Fibroblast of lung (primary cell): ENCODE measurements at regions not wholly inside any gene's neighbourhood (a gene's known extent, or its start where the extent isn't known, plus 50 kb on each side); places are given as distances from the start of the nearest gene placed in this dataset.

Experiments used
- DNase-seq, 2 donors: peaks; one replicate each; pipeline versions ENCODE4 v3.0.0 to v3.0.0-alpha.2; 2010; ENCODE audit warnings: low read depth in 2 of 2
- H2AFZ ChIP-seq: 2 replicates; pipeline ENCODE4 v1.5.1; 2012; ENCODE audit warnings: low read length, control low read depth, inconsistent platforms
- H3K27ac ChIP-seq: 2 replicates; pipeline ENCODE4 v1.5.1; 2011; ENCODE audit warnings: low read length, control low read depth; ENCODE audit not compliant: insufficient read depth
- H3K27me3 ChIP-seq: 2 replicates; pipeline ENCODE4 v1.5.1; 2011; ENCODE audit warnings: mild to moderate bottlenecking, low read length; ENCODE audit not compliant: control insufficient read depth, insufficient read depth
- H3K36me3 ChIP-seq: 2 replicates; pipeline ENCODE4 v1.5.1; 2011; ENCODE audit warnings: low read length; ENCODE audit not compliant: control insufficient read depth, insufficient read depth
- H3K4me1 ChIP-seq: 2 replicates; pipeline ENCODE4 v1.5.1; 2011; ENCODE audit warnings: low read length; ENCODE audit not compliant: control insufficient read depth, insufficient read depth; ENCODE audit errors: extremely low read depth
- H3K4me2 ChIP-seq: 2 replicates; pipeline ENCODE4 v1.5.1; 2011; ENCODE audit warnings: low read length, control low read depth; ENCODE audit not compliant: insufficient read depth; ENCODE audit errors: extremely low read depth
- H3K4me3 ChIP-seq, 4 experiments: fragments of 200-600 bp in 1 of 4; sonication (generic) in 1 of 4; replicated peaks in 1 of 4; 2 replicates each; pipeline ENCODE4 v1.5.1; 2011 to 2016; ENCODE audit warnings: low read length in 4 of 4, low read depth in 3 of 4, mild to moderate bottlenecking in 3 of 4, control low read depth in 2 of 4, inconsistent platforms in 1 of 4, mixed read lengths in 1 of 4; ENCODE audit not compliant: insufficient read depth in 1 of 4; ENCODE audit errors: control extremely low read depth in 1 of 4
- H3K79me2 ChIP-seq: 2 replicates; pipeline ENCODE4 v1.5.1; 2012; ENCODE audit warnings: mild to moderate bottlenecking, low read length, inconsistent platforms; ENCODE audit not compliant: control insufficient read depth, insufficient read depth
- H3K9ac ChIP-seq: 2 replicates; pipeline ENCODE4 v1.5.1; 2011; ENCODE audit warnings: mild to moderate bottlenecking, low read length, control low read depth; ENCODE audit not compliant: insufficient read depth
- H3K9me3 ChIP-seq: 2 replicates; pipeline ENCODE4 v1.5.1; 2012; ENCODE audit warnings: low read depth, low read length; ENCODE audit not compliant: control insufficient read depth, insufficient read depth
- H4K20me1 ChIP-seq: 2 replicates; pipeline ENCODE4 v1.5.1; 2011; ENCODE audit warnings: low read length; ENCODE audit not compliant: control insufficient read depth, insufficient read depth; ENCODE audit errors: extremely low read depth
- EZH2 ChIP-seq: IDR thresholded peaks from 2 replicates; pipeline ENCODE4 v1.5.1; 2012; ENCODE audit warnings: low read length, control low read depth, mild to moderate bottlenecking; ENCODE audit errors: missing control alignments
- TF ChIP-seq, protein P1 (sequence below), 2 donors: IDR thresholded peaks in 1 of 2; conservative IDR thresholded peaks in 1 of 2; 1 replicate in 1 of 2; 2 replicates in 1 of 2; pipeline ENCODE4 v1.5.1; 2011 to 2012; ENCODE audit warnings: low read length in 2 of 2, control low read depth in 1 of 2, inconsistent platforms in 1 of 2, low read depth in 1 of 2, mild to moderate bottlenecking in 1 of 2

- no peaks in the 10 kb centered on the region for H3K36me3 ChIP-seq
- TF ChIP-seq, protein P1, sequence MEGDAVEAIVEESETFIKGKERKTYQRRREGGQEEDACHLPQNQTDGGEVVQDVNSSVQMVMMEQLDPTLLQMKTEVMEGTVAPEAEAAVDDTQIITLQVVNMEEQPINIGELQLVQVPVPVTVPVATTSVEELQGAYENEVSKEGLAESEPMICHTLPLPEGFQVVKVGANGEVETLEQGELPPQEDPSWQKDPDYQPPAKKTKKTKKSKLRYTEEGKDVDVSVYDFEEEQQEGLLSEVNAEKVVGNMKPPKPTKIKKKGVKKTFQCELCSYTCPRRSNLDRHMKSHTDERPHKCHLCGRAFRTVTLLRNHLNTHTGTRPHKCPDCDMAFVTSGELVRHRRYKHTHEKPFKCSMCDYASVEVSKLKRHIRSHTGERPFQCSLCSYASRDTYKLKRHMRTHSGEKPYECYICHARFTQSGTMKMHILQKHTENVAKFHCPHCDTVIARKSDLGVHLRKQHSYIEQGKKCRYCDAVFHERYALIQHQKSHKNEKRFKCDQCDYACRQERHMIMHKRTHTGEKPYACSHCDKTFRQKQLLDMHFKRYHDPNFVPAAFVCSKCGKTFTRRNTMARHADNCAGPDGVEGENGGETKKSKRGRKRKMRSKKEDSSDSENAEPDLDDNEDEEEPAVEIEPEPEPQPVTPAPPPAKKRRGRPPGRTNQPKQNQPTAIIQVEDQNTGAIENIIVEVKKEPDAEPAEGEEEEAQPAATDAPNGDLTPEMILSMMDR (conservative IDR thresholded peaks at IDR 0.05 in 1 of 2, IDR thresholded peaks at IDR 0.05 in 1 of 2; ENCODE audit: low read depth in 1 of 2, low read length in 2 of 2): no peak
- TF ChIP-seq EZH2: no peak
- no peak overlapping the region for H3K9ac ChIP-seq
- no peaks in the 10 kb centered on the region for H4K20me1 ChIP-seq
- no peaks in the 10 kb centered on the region for H3K4me1 ChIP-seq
- H3K4me3 ChIP-seq: no peak overlapping the region
- no peak overlapping the region for H3K27ac ChIP-seq
- DNase-seq: no peak
- H3K27me3 ChIP-seq: no peaks in the 10 kb centered on the region
- no peaks in the 10 kb centered on the region for H3K79me2 ChIP-seq
- no peak overlapping the region for H3K4me2 ChIP-seq
- no peak overlapping the region for H2AFZ ChIP-seq
- H3K9me3 ChIP-seq: no peaks in the 10 kb centered on the region
These were observed 156.8 kb upstream of the RBMS1 start for GRCh38 chr2:160650196-160651118.

DNA sequence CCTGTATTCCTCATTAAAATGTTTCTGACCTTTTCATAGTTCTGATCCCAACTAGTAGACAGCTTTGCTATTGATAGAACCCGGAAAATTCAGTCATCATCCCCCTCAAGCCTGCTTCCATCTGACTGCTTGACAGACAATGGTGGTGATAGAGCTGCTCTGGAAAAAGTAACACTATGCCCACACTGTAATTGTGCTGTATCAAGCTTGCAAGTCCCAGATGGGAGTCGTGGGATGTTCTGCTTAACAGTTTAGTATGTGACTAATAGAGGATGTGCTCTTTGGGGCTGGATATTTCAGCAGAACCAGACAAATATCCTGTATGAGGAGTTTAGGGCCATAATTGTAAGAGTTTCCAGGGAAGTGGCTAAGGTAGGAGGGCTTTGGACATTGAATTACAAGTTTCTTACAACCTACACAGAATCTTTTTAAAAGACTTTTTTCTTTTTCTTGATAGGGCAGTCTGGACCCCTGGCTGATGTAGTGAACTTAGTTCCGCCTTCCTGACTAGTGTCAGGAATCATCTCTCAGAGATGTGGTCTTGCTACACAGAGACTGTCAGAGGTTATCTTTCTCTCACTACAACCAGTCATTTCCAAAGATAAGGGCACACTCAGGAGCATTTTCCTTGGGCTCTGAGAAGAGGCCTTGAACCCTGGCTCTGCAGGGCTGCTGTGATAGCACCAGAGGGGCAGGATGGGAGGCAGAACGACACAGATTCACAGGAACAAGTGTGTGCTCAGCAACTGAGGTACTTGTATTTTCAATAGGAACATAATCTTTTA lies 158.0 kb upstream of the RBMS1 start:
- Histone ChIP-seq H3K4me1 (no peaks in the 10 kb centered on the region), H3K36me3 (no peaks in the 10 kb centered on the region), H3K27ac (no peak overlapping the region), H3K4me3 (no peak overlapping the region), H3K27me3 (no peaks in the 10 kb centered on the region), H2AFZ (no peak overlapping the region), H4K20me1 (no peaks in the 10 kb centered on the region), H3K4me2 (no peak overlapping the region), H3K9me3 (no peaks in the 10 kb centered on the region), H3K9ac (no peak overlapping the region), H3K79me2 (no peaks in the 10 kb centered on the region)
- TF ChIP-seq EZH2: no peak
- TF ChIP-seq, protein P1 (conservative IDR thresholded peaks at IDR 0.05 in 1 of 2, IDR thresholded peaks at IDR 0.05 in 1 of 2; ENCODE audit: low read depth in 1 of 2, low read length in 2 of 2): no peak
- DNase-seq: peak; percentile 12 to 72

DNA sequence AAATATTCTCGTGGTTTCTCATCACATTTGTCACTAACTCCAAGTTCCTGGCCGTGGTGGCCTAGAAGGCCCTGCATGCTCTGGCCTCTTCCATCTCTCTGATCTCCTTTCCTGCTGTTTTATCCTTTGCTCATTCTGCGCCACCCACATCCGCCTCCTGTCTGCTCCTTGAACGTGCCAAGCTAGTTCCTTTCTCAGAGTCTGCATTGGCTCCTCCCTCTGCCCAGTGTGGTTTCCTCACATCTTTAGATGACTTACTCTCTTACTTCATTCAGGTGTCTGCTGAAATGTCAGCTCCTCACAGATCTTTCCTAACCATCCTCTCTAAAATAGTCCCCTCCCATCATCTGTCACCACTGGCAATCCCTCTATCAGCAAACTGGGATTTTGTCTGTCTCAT lies 158.6 kb upstream of the RBMS1 start:
- H3K79me2 ChIP-seq: no peaks in the 10 kb centered on the region
- H3K9ac ChIP-seq: no peak overlapping the region
- no peaks in the 10 kb centered on the region for H4K20me1 ChIP-seq
- no peaks in the 10 kb centered on the region for H3K27me3 ChIP-seq
- peak in 1 of 2 donors; percentile 62 for DNase-seq
- H3K36me3 ChIP-seq: no peaks in the 10 kb centered on the region
- no peaks in the 10 kb centered on the region for H3K9me3 ChIP-seq
- TF ChIP-seq, protein P1 (conservative IDR thresholded peaks at IDR 0.05 in 1 of 2, IDR thresholded peaks at IDR 0.05 in 1 of 2; ENCODE audit: low read depth in 1 of 2, low read length in 2 of 2): no peak
- no peak for TF ChIP-seq EZH2
- no peak overlapping the region for H3K4me2 ChIP-seq
- peak overlapping the region; percentile 15 for H2AFZ ChIP-seq
- no peak overlapping the region for H3K27ac ChIP-seq
- H3K4me3 ChIP-seq: no peak overlapping the region
- H3K4me1 ChIP-seq: no peaks in the 10 kb centered on the region
